A673 (cell line): ENCODE measurements at regions not wholly inside any gene's neighbourhood (a gene's known extent, or its start where the extent isn't known, plus 50 kb on each side); places are given as distances from the start of the nearest gene placed in this dataset.

Experiments
- EZH2 ChIP-seq: fragments of 200-600 bp; sonication (generic); IDR thresholded peaks from 2 replicates; pipeline ENCODE4 v1.6.1; 2017; ENCODE audit warnings: borderline replicate concordance, low read depth, mild to moderate bottlenecking, mixed read lengths, antibody characterized with exemption, low read length; ENCODE audit not compliant: poor library complexity, severe bottlenecking
- TF ChIP-seq, protein P1 (sequence below): fragments of 300-800, 200-600 bp; sonication (generic); conservative IDR thresholded peaks from 2 replicates; pipeline ENCODE4 v1.5.1; 2017; ENCODE audit warnings: low read depth, mild to moderate bottlenecking, antibody characterized with exemption, low read length, moderate library complexity, mixed read lengths

DNA sequence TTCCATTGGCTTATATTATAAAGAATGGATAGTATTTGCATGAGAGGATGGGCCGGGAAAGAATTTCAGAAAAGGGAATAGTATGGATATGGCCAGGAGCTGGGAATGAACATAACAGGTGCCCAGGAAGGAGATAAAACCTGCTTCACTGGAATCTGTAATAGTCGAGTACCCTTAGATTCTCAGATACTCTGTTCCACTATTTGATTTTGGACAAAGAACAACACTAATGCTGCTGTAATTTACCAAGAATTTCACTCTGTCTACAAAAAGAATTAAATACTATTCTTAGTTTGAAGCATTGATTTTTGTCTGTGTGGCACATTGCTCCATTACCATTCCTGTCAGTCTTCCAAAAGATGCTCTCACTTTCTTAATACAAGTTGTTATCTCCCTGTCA, 718.2 kb upstream of the LRRN3 start:
- TF ChIP-seq, protein P1, sequence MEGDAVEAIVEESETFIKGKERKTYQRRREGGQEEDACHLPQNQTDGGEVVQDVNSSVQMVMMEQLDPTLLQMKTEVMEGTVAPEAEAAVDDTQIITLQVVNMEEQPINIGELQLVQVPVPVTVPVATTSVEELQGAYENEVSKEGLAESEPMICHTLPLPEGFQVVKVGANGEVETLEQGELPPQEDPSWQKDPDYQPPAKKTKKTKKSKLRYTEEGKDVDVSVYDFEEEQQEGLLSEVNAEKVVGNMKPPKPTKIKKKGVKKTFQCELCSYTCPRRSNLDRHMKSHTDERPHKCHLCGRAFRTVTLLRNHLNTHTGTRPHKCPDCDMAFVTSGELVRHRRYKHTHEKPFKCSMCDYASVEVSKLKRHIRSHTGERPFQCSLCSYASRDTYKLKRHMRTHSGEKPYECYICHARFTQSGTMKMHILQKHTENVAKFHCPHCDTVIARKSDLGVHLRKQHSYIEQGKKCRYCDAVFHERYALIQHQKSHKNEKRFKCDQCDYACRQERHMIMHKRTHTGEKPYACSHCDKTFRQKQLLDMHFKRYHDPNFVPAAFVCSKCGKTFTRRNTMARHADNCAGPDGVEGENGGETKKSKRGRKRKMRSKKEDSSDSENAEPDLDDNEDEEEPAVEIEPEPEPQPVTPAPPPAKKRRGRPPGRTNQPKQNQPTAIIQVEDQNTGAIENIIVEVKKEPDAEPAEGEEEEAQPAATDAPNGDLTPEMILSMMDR: no peak
- no peak for TF ChIP-seq EZH2
